OCI-LY3 (cell line): ENCODE measurements at regions not wholly inside any gene's neighbourhood (a gene's known extent, or its start where the extent isn't known, plus 50 kb on each side); places are given as distances from the start of the nearest gene placed in this dataset.

Experiments used
- H2AFZ ChIP-seq: fragments of 200-600, 300-600 bp; shearing (Covaris generic); 2 replicates; pipeline ENCODE4 v1.6.0; 2014; ENCODE audit warnings: antibody characterized with exemption, low read depth, low read length
- H3K27ac ChIP-seq: fragments of 200-600, 300-600 bp; sonication (generic); 2 replicates; pipeline ENCODE4 v1.5.1; 2014; ENCODE audit warnings: mild to moderate bottlenecking, low read length, moderate library complexity, mixed read lengths
- H3K27me3 ChIP-seq: fragments of 200-600, 300-600 bp; sonication (generic); 2 replicates; pipeline ENCODE4 v1.6.1; 2014; ENCODE audit warnings: low read depth, low read length, mixed read lengths
- H3K36me3 ChIP-seq: fragments of 200-600, 300-600 bp; sonication (generic); replicated peaks from 2 replicates; pipeline ENCODE3; 2014; ENCODE audit warnings: low read depth, low read length, mixed read lengths
- H3K4me1 ChIP-seq: fragments of 300-600, 200-600 bp; sonication (generic); 2 replicates; pipeline ENCODE4 v1.6.1; 2014; ENCODE audit warnings: low read length, mixed read lengths
- H3K4me2 ChIP-seq: fragments of 200-600, 300-600 bp; sonication (generic); 2 replicates; pipeline ENCODE4 v1.6.1; 2014; ENCODE audit warnings: low read length, mixed read lengths
- H3K4me3 ChIP-seq: fragments of 300-600, 200-600 bp; sonication (generic); 2 replicates; pipeline ENCODE4 v1.5.1; 2014; ENCODE audit warnings: antibody characterized with exemption, mild to moderate bottlenecking, low read length, moderate library complexity
- H3K79me2 ChIP-seq: fragments of 300-600, 200-600 bp; shearing (Covaris generic); 2 replicates; pipeline ENCODE4 v1.6.1; 2014; ENCODE audit warnings: mild to moderate bottlenecking, low read length, mixed read lengths
- H3K9ac ChIP-seq: fragments of 300-600, 200-600 bp; shearing (Covaris generic); 2 replicates; pipeline ENCODE4 v1.6.0; 2014; ENCODE audit warnings: mild to moderate bottlenecking, low read length, moderate library complexity
- H3K9me3 ChIP-seq: fragments of 200-600, 300-600 bp; shearing (Covaris generic); 2 replicates; pipeline ENCODE4 v1.6.1; 2014; ENCODE audit warnings: low read length, mixed read lengths; ENCODE audit not compliant: insufficient read depth
- H4K20me1 ChIP-seq: fragments of 200-600, 300-600 bp; sonication (generic); 2 replicates; pipeline ENCODE4 v1.6.1; 2016; ENCODE audit warnings: low read length, mixed read lengths; ENCODE audit not compliant: insufficient read depth
- CTCF ChIP-seq: fragments of 200-600, 300-600 bp; sonication (generic); IDR thresholded peaks from 2 replicates; pipeline ENCODE4 v1.5.1; 2014; ENCODE audit warnings: antibody characterized with exemption, low read length, low read depth
- EZH2phosphoT487 ChIP-seq: fragments of 200-600 bp; shearing (Covaris generic); IDR thresholded peaks from 2 replicates; pipeline ENCODE4 v1.6.1; 2018; ENCODE audit warnings: antibody characterized with exemption, mixed run types, low read depth

GRCh38 chr4:57444671-57445070 is 334.5 kb upstream of the IGFBP7 start:
- peaks cover 8% of the 10 kb centered on the region for H3K4me1 ChIP-seq
- no peak overlapping the region for H3K4me3 ChIP-seq
- no peaks in the 10 kb centered on the region for H4K20me1 ChIP-seq
- H3K27ac ChIP-seq = no peak overlapping the region
- no peaks in the 10 kb centered on the region for H3K36me3 ChIP-seq
- TF ChIP-seq EZH2phosphoT487 = no peak
- no peak for TF ChIP-seq CTCF
- no peak overlapping the region for H3K9ac ChIP-seq
- H3K27me3 ChIP-seq = 0 out of 2 replicates have a peak, but pooled peaks cover 3% of the 10 kb centered on the region
- no peaks in the 10 kb centered on the region for H3K9me3 ChIP-seq
- H3K79me2 ChIP-seq = no peaks in the 10 kb centered on the region
- no peak overlapping the region for H3K4me2 ChIP-seq
- no peak overlapping the region for H2AFZ ChIP-seq

DNA sequence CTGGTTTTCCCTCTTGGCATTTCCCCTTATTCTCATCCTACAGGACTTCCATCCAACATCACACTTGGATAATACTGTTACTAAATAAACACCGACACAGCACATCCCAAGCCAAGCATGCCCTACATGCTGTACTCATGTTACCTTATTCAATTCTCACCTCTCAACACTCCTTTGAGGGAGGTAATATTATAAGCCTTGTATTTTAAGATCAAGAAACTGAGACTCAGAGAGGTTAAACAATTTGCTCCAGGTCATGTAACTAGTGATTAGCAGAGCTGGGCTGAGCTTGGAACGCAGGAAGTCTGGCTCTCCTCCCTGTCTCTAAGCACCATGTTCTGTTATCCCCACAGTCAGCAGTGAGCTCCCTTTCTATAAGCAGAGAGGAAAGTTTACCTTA is 333.6 kb upstream of the IGFBP7 start:
- H3K4me2 ChIP-seq = no peak overlapping the region
- H3K27me3 ChIP-seq = 0 out of 2 replicates have a peak, but pooled peaks cover 3% of the 10 kb centered on the region
- no peak overlapping the region for H3K27ac ChIP-seq
- H3K9ac ChIP-seq = no peak overlapping the region
- H3K36me3 ChIP-seq = no peaks in the 10 kb centered on the region
- no peaks in the 10 kb centered on the region for H4K20me1 ChIP-seq
- peaks cover 6% of the 10 kb centered on the region for H3K4me1 ChIP-seq
- no peak overlapping the region for H3K4me3 ChIP-seq
- no peaks in the 10 kb centered on the region for H3K79me2 ChIP-seq
- H2AFZ ChIP-seq = no peak overlapping the region
- TF ChIP-seq CTCF (no peak), EZH2phosphoT487 (no peak)
- H3K9me3 ChIP-seq = no peaks in the 10 kb centered on the region

DNA sequence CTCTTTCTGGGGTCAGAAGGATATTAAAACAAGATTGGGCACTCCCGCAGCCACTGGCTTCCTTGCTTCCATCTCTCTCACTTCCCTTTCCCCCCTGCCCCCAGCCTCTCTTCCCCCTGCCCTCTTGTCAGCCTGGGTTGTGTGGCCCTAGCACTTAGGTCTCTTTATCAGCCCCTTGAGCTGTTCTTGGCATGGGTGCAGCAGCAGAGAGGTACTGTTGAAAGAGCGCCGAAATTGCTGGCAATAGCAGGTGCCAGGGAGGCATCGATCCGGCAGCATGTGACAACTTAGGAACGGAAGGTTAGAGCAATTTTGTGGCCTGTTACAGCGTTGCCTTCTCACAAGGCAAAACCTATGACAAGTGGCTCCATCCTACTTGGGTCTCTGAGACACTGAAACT is 333.1 kb upstream of the IGFBP7 start:
- Histone ChIP-seq H3K27me3 (0 out of 2 replicates have a peak, but pooled peaks cover 3% of the 10 kb centered on the region), H3K4me1 (peaks cover 1% of the 10 kb centered on the region; the same call in 1 of the 2 replicates), H3K4me2 (no peak overlapping the region), H3K9me3 (no peaks in the 10 kb centered on the region), H3K4me3 (no peak overlapping the region), H4K20me1 (no peaks in the 10 kb centered on the region), H2AFZ (no peak overlapping the region), H3K9ac (no peak overlapping the region), H3K79me2 (no peaks in the 10 kb centered on the region), H3K27ac (no peak overlapping the region), H3K36me3 (no peaks in the 10 kb centered on the region)
- TF ChIP-seq CTCF = no peak

DNA sequence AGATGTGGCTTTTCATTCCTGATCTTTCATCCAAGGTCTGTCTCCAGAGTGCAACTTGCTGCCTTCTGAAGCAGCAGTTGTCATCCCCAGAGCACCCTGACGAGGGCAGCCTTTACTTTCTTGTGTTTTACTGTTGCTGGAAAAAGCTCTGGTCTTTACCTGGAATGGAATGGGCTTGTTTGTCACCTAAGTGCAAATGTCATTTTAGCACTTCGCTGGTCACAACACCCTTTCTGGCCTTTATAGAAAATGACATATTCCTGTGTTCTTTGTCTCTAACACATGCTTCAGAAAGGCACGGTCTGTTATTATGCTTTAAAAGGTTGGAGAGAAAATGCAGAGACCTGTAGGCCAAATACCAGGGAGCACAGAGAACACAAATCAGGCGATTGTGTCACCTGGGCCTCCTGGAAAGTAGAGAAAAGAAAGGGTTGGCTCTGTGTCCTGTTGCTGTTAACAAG is 332.7 kb upstream of the IGFBP7 start:
- Histone ChIP-seq H3K36me3 (no peaks in the 10 kb centered on the region), H3K27ac (no peak overlapping the region), H3K4me2 (no peak overlapping the region), H3K27me3 (0 out of 2 replicates have a peak, but pooled peaks cover 3% of the 10 kb centered on the region), H3K4me1 (no peaks in the 10 kb centered on the region), H3K9me3 (no peaks in the 10 kb centered on the region), H3K79me2 (no peaks in the 10 kb centered on the region), H2AFZ (no peak overlapping the region), H3K4me3 (no peak overlapping the region), H3K9ac (no peak overlapping the region), H4K20me1 (no peaks in the 10 kb centered on the region)
- TF ChIP-seq EZH2phosphoT487 (no peak), CTCF (peak; percentile 80)
